ENCODE measurements at regions not wholly inside any gene's neighbourhood (a gene's known extent, or its start where the extent isn't known, plus 50 kb on each side); places are given as distances from the start of the nearest gene placed in this dataset.

- H3K36me3 Mint-ChIP-seq (ENCODE audit: unreplicated experiment): no peaks in the 10 kb centered on the region
- no peaks in the 10 kb centered on the region for H3K9me3 Mint-ChIP-seq (ENCODE audit: unreplicated experiment)
Measured at GRCh38 chr13:89153941-89154340, 1482.8 kb downstream of the SLITRK5 start.

GRCh38 chr13:89163096-89163495 is 1491.9 kb downstream of the SLITRK5 start:
- no peaks in the 10 kb centered on the region for H3K36me3 Mint-ChIP-seq (ENCODE audit: unreplicated experiment)
- TF ChIP-seq, protein P1, sequence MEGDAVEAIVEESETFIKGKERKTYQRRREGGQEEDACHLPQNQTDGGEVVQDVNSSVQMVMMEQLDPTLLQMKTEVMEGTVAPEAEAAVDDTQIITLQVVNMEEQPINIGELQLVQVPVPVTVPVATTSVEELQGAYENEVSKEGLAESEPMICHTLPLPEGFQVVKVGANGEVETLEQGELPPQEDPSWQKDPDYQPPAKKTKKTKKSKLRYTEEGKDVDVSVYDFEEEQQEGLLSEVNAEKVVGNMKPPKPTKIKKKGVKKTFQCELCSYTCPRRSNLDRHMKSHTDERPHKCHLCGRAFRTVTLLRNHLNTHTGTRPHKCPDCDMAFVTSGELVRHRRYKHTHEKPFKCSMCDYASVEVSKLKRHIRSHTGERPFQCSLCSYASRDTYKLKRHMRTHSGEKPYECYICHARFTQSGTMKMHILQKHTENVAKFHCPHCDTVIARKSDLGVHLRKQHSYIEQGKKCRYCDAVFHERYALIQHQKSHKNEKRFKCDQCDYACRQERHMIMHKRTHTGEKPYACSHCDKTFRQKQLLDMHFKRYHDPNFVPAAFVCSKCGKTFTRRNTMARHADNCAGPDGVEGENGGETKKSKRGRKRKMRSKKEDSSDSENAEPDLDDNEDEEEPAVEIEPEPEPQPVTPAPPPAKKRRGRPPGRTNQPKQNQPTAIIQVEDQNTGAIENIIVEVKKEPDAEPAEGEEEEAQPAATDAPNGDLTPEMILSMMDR (IDR thresholded peaks at IDR 0.05; ENCODE audit: partially characterized antibody, unreplicated experiment): no peak
- no peak overlapping the region for H3K27ac Mint-ChIP-seq (ENCODE audit: unreplicated experiment)

More at GRCh38 chr13:89153941-89154340, 1482.8 kb downstream of the SLITRK5 start:
- H3K4me3 Mint-ChIP-seq (ENCODE audit: unreplicated experiment): no peak overlapping the region
- TF ChIP-seq, protein P1 (IDR thresholded peaks at IDR 0.05; ENCODE audit: partially characterized antibody, unreplicated experiment): no peak
- DNase-seq: no peak
- H3K4me1 Mint-ChIP-seq (ENCODE audit: low read depth, unreplicated experiment): no peaks in the 10 kb centered on the region
- H3K27ac Mint-ChIP-seq (ENCODE audit: unreplicated experiment): no peak overlapping the region
- H3K27me3 Mint-ChIP-seq (ENCODE audit: unreplicated experiment): no peaks in the 10 kb centered on the region

DNA sequence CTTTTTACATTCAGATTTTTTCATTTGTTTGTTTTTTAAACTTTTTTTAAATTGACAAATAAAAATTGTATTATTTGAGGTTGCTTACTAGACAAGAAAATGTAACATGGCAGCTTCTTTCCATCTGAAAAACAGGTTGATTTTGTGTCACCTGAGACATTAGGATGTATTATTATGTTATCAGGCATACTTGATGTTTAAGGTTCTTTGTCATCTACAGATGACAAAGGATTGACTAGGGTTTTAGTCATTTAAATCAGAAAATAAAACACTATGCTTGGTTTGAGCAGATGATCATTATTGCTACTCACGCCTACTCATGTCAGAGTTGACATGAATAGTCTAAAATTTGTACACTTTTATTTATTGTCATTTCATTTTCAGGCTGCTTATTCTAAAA is 1494.5 kb downstream of the SLITRK5 start:
- Mint-ChIP-seq H3K9me3 (ENCODE audit: unreplicated experiment) (no peaks in the 10 kb centered on the region), H3K27ac (ENCODE audit: unreplicated experiment) (no peak overlapping the region), H3K27me3 (ENCODE audit: unreplicated experiment) (no peaks in the 10 kb centered on the region), H3K4me3 (ENCODE audit: unreplicated experiment) (no peak overlapping the region), H3K4me1 (ENCODE audit: low read depth, unreplicated experiment) (no peaks in the 10 kb centered on the region), H3K36me3 (ENCODE audit: unreplicated experiment) (no peaks in the 10 kb centered on the region)
- DNase-seq: no peak
- TF ChIP-seq, protein P1 (IDR thresholded peaks at IDR 0.05; ENCODE audit: partially characterized antibody, unreplicated experiment): no peak

More at GRCh38 chr13:89163096-89163495, 1491.9 kb downstream of the SLITRK5 start:
- no peaks in the 10 kb centered on the region for H3K4me1 Mint-ChIP-seq (ENCODE audit: low read depth, unreplicated experiment)
- H3K9me3 Mint-ChIP-seq (ENCODE audit: unreplicated experiment): no peaks in the 10 kb centered on the region
- no peak overlapping the region for H3K4me3 Mint-ChIP-seq (ENCODE audit: unreplicated experiment)
- DNase-seq: no peak
- H3K27me3 Mint-ChIP-seq (ENCODE audit: unreplicated experiment): no peaks in the 10 kb centered on the region

- H3K27me3 Mint-ChIP-seq (ENCODE audit: unreplicated experiment): no peaks in the 10 kb centered on the region
- no peaks in the 10 kb centered on the region for H3K4me1 Mint-ChIP-seq (ENCODE audit: low read depth, unreplicated experiment)
- H3K9me3 Mint-ChIP-seq (ENCODE audit: unreplicated experiment): no peaks in the 10 kb centered on the region
- no peaks in the 10 kb centered on the region for H3K36me3 Mint-ChIP-seq (ENCODE audit: unreplicated experiment)
- no peak overlapping the region for H3K27ac Mint-ChIP-seq (ENCODE audit: unreplicated experiment)
- DNase-seq: no peak
- TF ChIP-seq, protein P1 (IDR thresholded peaks at IDR 0.05; ENCODE audit: partially characterized antibody, unreplicated experiment): no peak
- H3K4me3 Mint-ChIP-seq (ENCODE audit: unreplicated experiment): no peak overlapping the region
Measured at GRCh38 chr13:89169951-89170350, 1498.8 kb downstream of the SLITRK5 start.

- Mint-ChIP-seq H3K4me1 (ENCODE audit: low read depth, unreplicated experiment) (no peaks in the 10 kb centered on the region), H3K27me3 (ENCODE audit: unreplicated experiment) (no peaks in the 10 kb centered on the region), H3K36me3 (ENCODE audit: unreplicated experiment) (peaks cover 9% of the 10 kb centered on the region), H3K4me3 (ENCODE audit: unreplicated experiment) (no peak overlapping the region), H3K27ac (ENCODE audit: unreplicated experiment) (no peak overlapping the region), H3K9me3 (ENCODE audit: unreplicated experiment) (no peaks in the 10 kb centered on the region)
- TF ChIP-seq, protein P1 (IDR thresholded peaks at IDR 0.05; ENCODE audit: partially characterized antibody, unreplicated experiment): no peak
- DNase-seq: no peak
Measured at GRCh38 chr13:89181041-89181440, 1509.9 kb downstream of the SLITRK5 start.
